Hindlimb muscle (tissue), 1 donor: ENCODE measurements at regions not wholly inside any gene's neighbourhood (a gene's known extent, or its start where the extent isn't known, plus 50 kb on each side); places are given as distances from the start of the nearest gene placed in this dataset.

ENCODE experiments used
- DNase-seq: peaks from one replicate; pipeline ENCODE4 v3.0.0-alpha.2; 2013

DNA sequence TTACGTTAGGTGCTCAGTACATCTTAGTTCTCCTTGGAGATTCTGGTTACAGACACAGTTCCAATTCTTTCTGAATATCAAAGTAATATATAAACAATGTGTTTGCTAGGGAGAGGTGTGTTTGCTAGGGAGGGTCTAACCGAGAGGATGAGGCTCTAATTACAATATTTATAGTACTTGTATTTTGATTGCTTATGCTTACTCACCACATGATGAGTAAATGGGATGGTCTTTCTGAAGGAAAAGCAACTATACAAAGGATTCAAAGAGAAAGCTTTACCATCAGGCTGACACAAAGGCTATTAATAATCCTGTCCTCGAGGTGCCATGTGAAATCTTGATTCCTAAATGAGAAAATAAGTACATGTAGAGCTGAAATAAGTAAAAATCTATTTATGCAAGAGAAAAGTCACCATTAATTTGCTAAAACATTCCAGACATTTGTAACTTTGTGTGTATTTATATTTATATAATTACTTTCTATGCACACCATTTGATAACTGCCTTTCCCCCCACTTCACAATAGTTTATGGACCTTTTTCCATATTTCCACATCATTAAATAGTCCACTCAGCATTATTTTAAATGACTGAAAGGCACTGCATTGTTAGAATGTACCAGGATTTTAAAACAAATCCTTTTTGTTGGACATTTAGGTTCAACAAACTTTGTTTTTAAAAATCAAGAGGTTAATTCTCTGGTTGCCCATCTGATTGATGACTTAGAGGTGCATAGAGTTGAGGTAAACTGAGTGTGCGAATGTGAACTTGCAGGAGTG lies 94.5 kb upstream of the FN1 start:
- DNase-seq: no peak

DNA sequence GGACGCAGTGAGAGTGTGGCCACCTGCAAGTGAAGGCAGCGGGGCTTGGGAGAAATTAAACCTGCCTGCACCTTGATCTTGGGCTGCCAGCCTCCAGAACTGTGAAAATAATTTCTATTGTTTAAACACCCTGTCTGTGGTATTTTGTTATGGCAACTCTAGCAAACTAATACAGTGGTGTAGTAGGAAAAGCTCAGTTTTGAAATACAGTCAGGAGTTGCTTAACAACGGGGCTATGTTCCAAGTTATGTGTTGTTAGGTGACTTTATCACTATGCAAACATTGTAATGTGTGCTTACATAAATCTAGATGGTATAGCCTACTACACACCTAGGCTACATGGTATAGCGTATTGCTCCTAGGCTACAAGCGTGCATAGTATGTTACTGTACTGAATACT lies 93.4 kb upstream of the FN1 start:
- no peak for DNase-seq

DNA sequence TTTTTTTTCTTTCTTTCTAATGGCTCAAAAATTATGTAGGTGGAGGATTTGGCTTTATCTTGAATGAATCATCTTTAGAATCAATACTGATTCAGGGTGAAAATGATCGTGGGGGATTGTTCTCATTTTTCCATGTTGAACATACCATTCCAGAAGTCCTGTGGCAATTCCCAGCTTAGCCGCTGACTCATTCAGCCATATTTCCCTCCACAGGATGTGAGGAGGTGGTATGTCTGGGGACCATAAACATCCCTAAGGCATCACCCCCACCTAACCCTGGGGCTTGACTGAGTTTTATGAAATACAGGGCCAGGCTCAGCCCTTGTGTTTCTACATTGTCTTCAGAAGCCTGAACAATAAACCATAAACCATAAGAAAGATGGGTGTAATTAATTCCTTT lies 92.7 kb upstream of the FN1 start:
- no peak for DNase-seq

DNA sequence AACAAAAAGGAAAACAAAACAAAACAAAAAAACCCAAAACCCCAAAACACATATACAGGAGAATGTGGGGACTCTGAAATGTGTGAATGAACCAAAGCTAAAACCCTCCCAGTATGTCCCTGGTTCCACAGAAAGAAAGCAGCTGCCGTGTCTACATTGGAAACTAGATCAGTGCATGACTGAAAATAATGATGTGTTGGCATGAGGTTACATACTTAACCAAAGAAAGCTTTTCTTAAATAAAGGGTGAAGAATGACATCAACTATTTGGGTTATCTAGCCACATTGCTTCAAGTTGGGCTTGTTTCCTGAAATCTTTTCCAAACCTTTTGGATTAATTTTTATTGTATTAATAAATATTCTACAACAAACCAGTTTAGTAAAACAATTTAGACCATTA lies 91.9 kb upstream of the FN1 start:
- DNase-seq: no peak

DNA sequence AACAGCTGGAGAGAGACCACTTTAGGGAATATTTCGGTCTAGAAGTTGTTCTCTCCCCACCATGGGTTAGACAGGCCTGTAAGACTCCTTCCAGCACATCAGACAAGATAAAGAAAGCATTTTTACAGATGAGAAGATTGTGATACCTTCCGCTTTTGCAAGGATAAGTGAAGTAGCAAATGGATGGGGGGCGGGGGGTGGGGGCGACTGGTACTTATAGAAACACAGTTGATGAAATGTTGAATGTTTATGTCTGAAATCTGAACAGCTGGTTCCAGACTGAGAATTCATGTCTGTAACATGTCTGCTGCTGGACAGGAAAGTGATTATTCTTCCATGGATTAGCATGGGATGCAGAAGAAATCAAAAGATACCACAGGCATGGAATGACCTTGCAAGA lies 90.5 kb upstream of the FN1 start:
- DNase-seq: no peak

DNA sequence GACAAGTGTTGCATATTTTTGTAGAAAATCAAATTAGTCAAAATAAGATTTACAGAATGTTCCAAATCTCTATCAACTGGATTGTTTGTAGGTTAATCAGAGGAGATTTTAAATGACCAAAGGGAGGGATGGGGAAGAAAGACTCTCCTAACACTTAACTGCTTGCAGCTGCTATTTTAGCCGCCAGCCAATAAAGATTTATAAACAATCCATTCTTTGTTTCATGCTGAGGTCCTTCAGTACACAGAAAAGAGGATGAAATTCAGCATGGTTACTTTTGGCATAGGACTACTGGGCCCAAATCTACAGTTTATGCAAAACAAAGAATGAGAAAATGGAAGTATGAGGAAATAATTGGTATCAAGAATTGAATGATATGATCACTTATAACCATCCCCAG lies 86.4 kb upstream of the FN1 start:
- DNase-seq: no peak

DNA sequence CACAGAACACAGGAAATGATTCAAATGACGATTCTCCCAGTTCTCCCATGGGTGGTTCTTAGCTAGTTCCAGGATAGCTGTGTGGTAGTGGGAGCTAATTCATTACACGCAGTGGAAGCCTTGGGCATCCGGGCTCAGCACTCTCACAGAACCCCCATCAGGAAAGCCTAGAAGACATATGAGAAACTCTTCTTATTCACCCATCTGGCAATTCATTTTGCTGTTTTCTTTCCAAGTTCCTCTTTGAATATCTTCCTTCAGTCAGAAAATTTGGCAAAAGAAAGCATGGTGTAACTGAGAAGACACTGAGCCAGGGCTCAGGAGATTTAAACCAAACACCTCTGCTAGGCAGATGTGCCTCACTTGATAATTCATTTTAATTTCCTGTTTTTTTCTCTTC lies 85.2 kb upstream of the FN1 start:
- DNase-seq: peak; percentile 33

DNA sequence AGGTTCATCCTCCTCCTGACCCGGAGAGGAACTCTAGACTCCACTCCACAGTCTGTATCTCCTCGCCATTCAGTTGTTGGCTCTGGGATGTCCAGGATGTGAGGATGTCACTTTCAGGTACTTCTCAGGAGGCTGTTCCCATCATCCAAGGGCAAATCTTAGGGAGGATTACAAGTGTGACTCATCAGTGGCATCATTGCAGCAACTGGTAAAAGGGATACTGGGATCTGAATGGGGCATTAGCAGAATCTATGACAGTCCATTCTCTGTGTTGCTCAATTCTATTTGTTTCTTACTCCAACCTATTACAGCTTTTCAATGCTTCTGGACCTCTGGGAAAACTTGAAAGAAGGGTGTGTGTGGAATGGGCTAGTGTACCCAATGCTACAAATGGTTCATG lies 81.5 kb upstream of the FN1 start:
- DNase-seq: no peak

DNA sequence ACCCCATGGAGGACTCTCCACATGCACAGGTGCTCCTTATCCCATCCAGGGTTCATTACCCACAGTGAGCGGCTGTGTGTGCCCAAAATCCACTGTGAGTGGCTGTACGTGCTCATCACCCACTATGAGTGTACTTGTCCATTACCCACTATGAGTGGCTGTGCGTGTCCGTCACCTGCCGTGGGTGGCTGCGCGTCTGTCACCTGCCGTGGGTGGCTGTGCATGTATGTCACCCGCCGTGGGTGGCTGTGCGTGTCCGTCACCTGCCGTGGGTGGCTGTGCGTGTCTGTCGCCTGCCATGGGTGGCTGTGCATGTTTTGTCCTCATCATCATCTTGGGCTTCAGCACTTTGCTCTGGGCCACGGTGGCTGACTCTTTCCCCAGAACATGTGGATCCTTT lies 78.6 kb upstream of the FN1 start:
- DNase-seq: no peak

DNA sequence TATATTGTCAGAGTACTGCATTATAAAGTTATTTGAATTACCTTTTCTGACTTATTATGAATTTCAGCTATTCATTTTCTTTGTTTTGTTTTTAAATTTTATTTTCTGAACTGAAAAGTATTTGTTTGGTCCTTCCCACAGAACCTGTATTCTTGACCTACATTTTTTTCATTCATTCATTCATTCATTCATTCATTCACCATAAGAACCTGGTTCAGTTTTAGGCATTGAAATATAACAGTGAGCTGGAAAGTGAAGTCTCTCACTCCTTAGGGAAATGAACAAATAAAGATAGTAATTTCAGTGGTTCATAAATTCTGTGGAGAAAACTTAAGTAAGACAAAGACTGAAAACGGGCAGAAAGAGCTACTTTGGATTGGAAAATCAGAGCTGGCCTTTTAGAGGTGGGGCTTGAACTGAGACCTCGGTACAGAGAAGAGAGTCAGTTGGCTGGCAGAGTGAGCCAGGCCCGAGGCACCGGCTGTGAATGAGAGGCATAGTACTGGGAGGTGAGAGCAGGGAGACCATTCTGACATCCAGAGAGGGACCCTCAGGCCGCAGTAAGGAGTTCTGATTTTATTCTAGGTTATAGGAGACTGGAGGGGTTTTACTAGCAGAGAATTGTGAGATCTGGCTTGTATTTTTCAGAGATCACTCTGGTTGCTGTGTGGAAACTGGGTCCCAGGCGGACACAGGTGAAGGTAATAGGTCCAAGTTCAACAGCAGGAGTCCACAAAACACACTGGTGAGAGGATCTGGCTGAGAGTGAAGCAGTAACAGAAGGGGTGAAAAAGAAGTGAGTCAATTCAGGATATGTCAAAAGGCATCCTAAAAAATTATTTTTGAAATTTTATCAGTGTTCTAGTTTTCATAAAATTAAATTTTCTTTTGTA lies 75.8 kb upstream of the FN1 start:
- DNase-seq: no peak

DNA sequence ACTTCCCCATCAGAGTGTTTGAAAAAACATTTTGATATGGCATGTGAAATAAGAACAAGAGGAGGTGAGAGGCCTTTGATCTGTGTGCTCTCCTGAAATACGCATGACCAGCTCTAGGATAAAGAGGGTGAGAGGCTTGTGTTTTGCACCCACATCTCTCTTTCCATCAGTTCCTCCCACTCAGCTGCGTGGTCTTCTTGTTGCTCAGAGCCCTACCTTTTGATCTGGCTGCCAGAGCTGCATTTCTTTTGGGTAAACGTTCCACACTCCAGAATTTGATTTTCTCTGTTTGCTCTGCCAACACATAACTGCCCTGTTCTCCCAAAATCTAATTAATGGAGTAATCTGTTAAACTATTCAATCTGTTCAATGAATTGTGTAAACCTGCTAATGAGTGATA lies 72.0 kb upstream of the FN1 start:
- DNase-seq: no peak

DNA sequence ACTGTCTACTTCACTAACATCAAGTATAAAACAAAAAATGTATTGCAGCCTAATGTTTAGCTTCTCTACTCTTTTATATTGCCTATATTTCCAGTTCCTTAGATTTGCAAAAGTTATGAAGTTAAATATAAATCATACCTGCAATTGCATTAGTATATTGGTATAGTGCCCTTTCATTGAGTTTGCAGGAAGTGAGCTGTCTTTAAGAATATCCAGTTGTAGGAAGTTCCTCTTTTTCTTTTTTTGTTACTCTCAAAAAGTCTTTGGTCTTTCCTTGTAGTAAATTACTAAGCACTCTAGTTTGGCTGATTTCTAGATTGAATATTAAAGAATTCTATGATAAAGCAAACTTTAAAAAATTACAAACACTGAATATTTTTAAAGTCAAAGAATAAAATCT lies 71.3 kb upstream of the FN1 start:
- DNase-seq: no peak

DNA sequence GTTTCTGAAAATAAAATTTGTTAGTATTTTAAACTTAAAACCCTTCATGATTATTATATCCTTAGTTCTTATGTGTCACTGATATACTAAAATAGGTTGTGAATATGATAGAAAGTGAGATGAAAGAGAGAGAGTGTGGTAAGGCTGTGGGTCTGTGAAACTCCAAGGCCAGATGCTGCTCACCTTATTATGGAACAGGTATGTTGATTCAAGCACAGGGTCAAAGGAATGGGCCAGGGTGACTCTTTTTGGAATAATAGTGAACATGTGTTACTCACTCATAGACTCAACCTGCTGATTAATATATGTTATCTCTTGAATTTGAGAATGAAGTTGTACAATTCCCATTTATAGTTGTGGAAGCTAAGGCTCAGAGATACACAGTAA lies 70.7 kb upstream of the FN1 start:
- no peak for DNase-seq

DNA sequence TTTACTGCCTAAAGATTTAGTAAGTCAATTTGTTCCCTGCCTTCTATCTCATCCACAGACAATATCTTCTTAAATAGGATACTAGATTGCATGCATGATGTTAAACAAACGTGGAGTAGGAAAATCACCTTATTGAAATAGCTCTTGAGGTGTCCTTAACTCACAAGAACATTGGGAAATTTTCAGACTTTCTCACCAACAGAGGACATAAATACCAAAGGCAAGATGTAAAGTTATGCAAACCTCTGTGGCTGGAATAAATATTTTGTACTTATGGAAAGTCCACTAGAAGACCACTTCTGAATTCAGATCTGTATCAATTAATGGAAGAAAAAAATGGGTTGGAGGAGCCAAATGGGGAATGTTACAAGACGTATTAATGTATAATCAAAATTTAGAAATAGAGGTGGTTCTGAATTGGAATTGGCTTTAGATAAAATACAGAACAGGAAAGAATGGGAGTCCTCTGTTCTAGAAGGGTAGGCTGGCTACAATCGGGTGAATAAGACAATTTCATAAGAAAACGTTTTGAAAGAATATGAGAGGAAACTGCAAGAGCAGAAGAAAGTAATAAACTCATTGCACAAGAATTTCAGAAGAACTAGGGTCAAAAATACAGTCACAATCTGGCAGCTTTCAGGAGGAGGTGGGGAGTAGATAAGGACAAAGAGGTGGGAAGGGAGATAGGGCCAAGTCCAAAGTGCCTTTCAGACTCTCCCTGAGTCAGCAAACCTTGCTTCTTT lies 69.3 kb upstream of the FN1 start:
- DNase-seq: no peak

DNA sequence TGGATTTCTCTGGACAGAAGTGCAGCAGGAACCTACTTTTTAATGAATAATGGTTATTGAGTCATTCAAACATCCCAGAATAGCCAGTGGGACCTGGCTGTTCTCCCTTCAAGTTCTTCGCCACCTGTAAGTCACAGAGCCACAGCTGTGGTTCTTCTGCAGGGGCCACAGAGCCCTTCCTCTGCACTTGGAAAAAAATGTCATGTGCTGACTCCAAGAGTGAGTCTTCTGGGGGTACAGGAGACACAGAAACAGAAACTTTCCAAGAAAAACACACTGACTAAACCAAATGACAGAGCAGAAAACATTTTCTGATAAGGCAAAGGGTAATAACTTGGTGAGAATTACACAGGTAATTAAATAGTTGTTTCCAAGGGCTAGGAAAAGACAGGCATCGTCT lies 68.7 kb upstream of the FN1 start:
- DNase-seq: no peak

DNA sequence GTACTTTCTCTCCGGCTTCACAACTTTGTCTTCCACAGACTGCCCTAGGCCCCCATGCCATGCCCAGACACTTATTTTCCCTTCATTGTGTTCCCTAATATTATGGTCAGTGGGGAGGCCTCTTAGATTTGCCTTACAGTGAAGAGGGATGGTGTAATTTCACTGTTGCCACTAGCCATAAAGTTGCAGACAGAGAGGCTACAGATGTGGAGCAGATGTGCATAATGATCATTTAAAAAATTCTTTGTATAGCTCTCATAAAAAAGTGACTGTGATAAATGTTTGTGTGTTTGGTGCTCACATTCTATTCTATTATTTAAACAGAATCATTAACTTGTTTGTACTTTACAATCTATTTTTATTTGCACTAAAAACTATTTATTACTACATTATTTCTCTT lies 67.5 kb upstream of the FN1 start:
- no peak for DNase-seq

DNA sequence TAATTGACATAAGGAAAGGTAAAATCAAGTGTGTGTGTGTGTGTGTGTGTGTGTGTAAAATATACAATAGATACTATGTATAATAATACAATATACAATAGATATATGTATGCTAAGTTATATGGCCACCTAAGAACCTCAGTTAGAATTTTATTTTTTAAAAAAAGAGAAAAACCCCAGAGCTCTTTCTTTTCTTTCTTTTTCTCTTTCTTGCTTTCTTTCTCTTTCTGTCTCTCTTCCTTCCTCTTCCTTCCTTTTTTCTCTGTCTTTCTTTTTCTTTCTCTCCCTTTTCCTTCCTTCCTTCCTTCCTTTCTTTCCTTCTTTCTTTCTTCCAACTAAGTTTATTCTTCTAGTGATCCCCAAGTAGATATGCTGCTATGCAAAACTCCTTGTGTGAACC lies 64.6 kb upstream of the FN1 start:
- no peak for DNase-seq

DNA sequence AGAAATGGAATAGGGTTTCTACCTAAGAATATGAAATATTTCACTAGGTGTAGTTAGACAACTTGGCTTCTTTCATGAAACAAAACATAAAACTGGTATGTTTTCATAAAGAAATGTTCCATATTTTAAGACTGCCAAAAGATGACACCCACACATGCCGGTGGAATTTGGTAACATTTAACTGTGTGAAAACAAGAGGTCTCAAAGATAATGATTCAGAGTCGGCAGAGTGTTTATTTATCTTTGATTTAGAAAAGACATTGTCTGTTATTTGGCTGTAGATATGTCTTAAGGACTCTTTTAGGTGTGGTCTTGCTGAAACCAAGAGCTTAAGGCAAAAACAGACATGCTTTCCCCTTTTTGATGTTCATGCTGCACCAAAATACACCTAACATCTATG lies 63.5 kb upstream of the FN1 start:
- no peak for DNase-seq

DNA sequence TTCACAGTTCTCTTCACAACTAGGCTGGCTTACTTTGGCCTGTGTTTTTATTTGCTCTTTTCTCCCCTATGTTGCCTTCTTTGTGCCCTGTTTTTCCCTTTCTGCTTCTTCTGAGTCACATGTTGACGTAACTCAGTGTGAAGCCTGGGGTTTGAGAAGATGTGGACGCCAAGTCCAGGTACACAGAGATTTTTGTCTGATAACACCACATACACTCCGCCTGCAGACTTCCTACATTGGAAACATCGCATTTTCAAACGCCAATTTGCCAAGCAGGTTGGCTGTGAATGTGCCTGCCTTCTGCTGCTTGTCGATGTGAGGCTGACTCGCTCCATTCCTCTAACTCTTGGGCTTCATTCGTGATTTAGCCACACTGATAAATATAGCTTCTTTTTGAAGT lies 62.6 kb upstream of the FN1 start:
- no peak for DNase-seq

DNA sequence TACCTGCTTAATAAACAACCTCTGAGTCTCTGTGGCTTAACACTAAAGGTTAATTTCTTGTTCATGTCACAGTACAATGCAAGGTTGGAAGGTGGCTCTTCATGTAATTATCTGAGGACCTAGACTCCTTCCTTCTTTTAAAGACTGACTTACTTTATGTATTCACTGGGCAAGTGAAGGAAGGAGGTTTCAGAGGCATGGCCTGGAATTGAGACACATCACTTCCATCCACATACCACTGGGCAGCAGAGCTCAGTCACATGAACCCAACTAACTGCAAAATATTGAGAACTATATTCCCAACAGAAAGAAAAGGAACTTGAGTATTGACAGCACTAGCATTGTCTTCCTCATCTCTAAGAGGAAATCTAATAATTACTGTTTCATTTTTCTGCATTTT lies 57.5 kb upstream of the FN1 start:
- no peak for DNase-seq

DNA sequence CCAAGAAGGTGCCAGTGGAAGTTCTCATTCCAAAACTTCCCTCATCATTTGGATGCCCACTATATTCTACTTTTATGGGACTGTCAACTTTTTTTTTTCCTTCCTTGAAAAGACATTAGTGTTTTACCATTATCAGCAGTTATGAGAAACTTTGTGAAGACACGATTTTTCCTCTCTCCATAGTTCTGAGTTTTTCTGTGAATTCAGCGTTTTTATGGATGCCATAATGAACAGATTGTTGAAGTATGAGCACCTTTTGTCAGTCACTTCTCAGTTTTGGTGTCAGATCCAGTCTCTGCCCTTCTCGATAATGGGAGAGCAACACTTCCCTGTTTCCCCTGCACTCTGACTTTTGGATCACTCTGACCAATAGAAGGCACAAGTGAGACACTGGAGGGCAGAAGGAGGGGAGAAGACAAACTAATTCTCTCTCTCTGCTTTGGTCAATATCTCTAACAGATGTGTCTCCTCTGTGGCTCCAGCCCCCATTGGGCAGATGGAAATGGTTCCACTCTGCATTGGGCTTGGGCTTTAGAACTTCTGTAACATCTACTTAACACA lies 53.5 kb upstream of the FN1 start:
- no peak for DNase-seq

DNA sequence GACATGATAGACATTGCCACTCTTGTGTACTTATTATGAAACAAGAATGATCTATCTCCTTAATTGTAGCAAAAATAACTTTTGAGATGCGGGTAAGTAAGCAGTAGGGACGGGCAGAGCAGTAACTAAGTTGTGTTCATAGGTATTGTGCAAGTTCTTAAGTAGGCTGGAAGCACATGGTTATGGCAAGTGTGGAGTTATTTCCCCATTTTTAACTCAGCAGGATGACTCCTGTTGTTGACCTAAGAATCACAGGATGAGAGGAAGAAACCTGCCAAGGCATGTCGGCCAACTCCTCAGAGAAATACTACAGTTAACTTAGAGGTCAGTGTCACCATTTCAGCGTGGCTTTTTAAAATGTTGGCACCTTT lies 51.1 kb upstream of the FN1 start:
- no peak for DNase-seq

DNA sequence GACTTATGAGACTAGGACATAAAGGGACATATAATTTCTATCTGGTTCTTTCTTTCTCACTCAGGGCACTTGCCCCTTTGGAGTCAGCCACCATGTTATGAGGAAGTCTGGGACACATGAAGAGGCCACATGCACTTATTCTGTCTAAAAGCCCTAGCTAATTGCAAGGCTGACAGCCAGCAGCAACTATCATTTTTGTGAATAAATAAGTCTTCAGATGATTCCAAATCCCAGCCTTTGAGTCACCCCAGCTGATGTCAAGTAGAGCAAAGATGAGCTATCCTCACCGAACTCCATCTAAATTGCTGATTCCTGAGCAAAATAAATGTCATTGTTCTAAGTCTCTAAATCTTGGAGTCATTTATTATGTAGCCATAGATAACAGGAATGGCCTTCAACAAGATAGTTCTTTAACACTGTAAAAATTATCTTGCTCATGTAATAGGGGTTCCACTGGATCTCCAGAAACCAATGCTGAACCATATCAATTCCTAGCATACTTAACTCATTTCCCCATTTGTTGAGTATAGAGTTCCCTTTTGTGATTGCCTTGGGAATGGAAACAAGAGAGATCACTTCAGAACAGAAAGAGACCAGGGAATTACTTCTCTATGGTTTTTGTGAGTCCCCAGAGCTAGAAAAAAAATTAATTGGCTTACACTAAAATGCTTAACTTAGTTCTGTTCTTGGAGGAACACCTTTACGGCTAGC lies 50.6 kb upstream of the FN1 start:
- DNase-seq: no peak
